Ovary (tissue), 3 donors: ENCODE measurements at regions not wholly inside any gene's neighbourhood (a gene's known extent, or its start where the extent isn't known, plus 50 kb on each side); places are given as distances from the start of the nearest gene placed in this dataset.

Experiments used
- CTCF ChIP-seq, 3 donors: fragments of 450-650 bp in 2 of 3; fragments of 200-600 bp in 1 of 3; IDR thresholded peaks; one replicate each; pipeline versions ENCODE4 v1.5.1 to v1.8.0; 2016 to 2022; ENCODE audit warnings: antibody characterized with exemption in 3 of 3, mild to moderate bottlenecking in 1 of 3
- POLR2A ChIP-seq: fragments of 450-650 bp; IDR thresholded peaks from one replicate; pipeline ENCODE4 v1.6.1; 2017; ENCODE audit warnings: antibody characterized with exemption, mild to moderate bottlenecking, moderate library complexity
- donor health status: DM: no; HTN: no; CAD: no.

- TF ChIP-seq CTCF (IDR thresholded peaks at IDR 0.05): no peak
- TF ChIP-seq POLR2A: no peak
Measured at GRCh38 chr9:135423725-135424124, 55.9 kb upstream of the PPP1R26 start.
